HEK293 (cell line): ENCODE measurements at regions not wholly inside any gene's neighbourhood (a gene's known extent, or its start where the extent isn't known, plus 50 kb on each side); places are given as distances from the start of the nearest gene placed in this dataset.

Experiments used
- CTCF ChIA-PET: fragments of 350-600 bp; formaldehyde crosslinking; extraction: SDS; loops from one replicate; lab custom pipeline; 2021; ENCODE audit warnings: antibody characterized with exemption; lab: Yijun Ruan, JAX
- POLR2A ChIA-PET: fragments of 300-600 bp; formaldehyde crosslinking; extraction: SDS; loops from one replicate; lab custom pipeline; 2020; ENCODE audit warnings: antibody characterized with exemption, inconsistent platforms; lab: Yijun Ruan, JAX
- H3K27ac ChIP-seq: fragments of 200-500 bp; sonication (Bioruptor generic); 2 replicates; pipeline ENCODE4 v1.5.1; 2014; ENCODE audit warnings: low read depth, low read length, control low read depth, inconsistent platforms; ENCODE audit errors: extremely low read depth
- H3K36me3 ChIP-seq, 2 experiments: fragments of 200-500 bp in 1 of 2; sonication (Bioruptor generic) in 1 of 2; 1 replicate in 1 of 2; 2 replicates in 1 of 2; pipeline ENCODE4 v1.5.1; 2014 to 2017; ENCODE audit warnings: inconsistent platforms in 2 of 2, low read length in 2 of 2; ENCODE audit not compliant: control insufficient read depth in 2 of 2, insufficient read depth in 1 of 2
- H3K4me1 ChIP-seq: fragments of 200-500 bp; sonication (Bioruptor generic); 2 replicates; pipeline ENCODE4 v1.5.1; 2014; ENCODE audit warnings: mild to moderate bottlenecking, low read length, inconsistent platforms; ENCODE audit not compliant: control insufficient read depth, insufficient read depth
- H3K4me3 ChIP-seq: 2 replicates; pipeline ENCODE4 v1.5.1; 2011; ENCODE audit warnings: low read depth, mild to moderate bottlenecking, control low read depth, low read length, moderate library complexity
- H3K9me3 ChIP-seq: fragments of 200-500 bp; sonication (Bioruptor generic); 2 replicates; pipeline ENCODE4 v1.5.1; 2014; ENCODE audit warnings: low read depth, low read length, inconsistent platforms; ENCODE audit not compliant: control insufficient read depth, insufficient read depth
- SETDB1 ChIP-seq: IDR thresholded peaks from one replicate; pipeline ENCODE4 v1.6.1; 2017; ENCODE audit warnings: mild to moderate bottlenecking, low read length, moderate library complexity, mixed read lengths; ENCODE audit not compliant: insufficient read length
- ZBTB48 ChIP-seq: fragments of 450-650 bp; formaldehyde crosslinking; IDR thresholded peaks from 2 replicates; pipeline ENCODE4 v1.5.1; 2016; ENCODE audit warnings: missing biosample characterization, missing genetic modification characterization
- ZEB2 ChIP-seq: fragments of 450-650 bp; formaldehyde crosslinking; IDR thresholded peaks from 2 replicates; pipeline ENCODE4 v1.5.1; 2016; ENCODE audit warnings: missing biosample characterization, missing genetic modification characterization
- ZFP69B ChIP-seq: fragments of 450-650 bp; formaldehyde crosslinking; IDR thresholded peaks from 2 replicates; pipeline ENCODE4 v1.5.1; 2016; ENCODE audit warnings: missing biosample characterization, missing genetic modification characterization
- ZNF114 ChIP-seq: fragments of 450-650 bp; formaldehyde crosslinking; IDR thresholded peaks from 2 replicates; pipeline ENCODE4 v1.5.0; 2017; ENCODE audit warnings: missing biosample characterization, missing genetic modification characterization
- ZNF324 ChIP-seq: fragments of 450-650 bp; formaldehyde crosslinking; IDR thresholded peaks from 2 replicates; pipeline ENCODE4 v1.5.1; 2016; ENCODE audit warnings: missing biosample characterization, missing genetic modification characterization
- ZNF544 ChIP-seq: fragments of 450-650 bp; formaldehyde crosslinking; IDR thresholded peaks from 2 replicates; pipeline ENCODE4 v1.5.0; 2017; ENCODE audit warnings: missing biosample characterization, missing genetic modification characterization
- ZNF555 ChIP-seq: fragments of 450-650 bp; formaldehyde crosslinking; conservative IDR thresholded peaks from 2 replicates; pipeline ENCODE4 v1.5.1; 2017; ENCODE audit warnings: missing biosample characterization, mild to moderate bottlenecking, missing genetic modification characterization, inconsistent platforms
- ZNF626 ChIP-seq: fragments of 450-650 bp; sonication (Bioruptor Pico); formaldehyde crosslinking; IDR thresholded peaks from 2 replicates; pipeline ENCODE4 v1.5.1; 2018; ENCODE audit warnings: missing biosample characterization, missing genetic modification characterization, inconsistent platforms
- ZNF664 ChIP-seq: fragments of 450-650 bp; formaldehyde crosslinking; IDR thresholded peaks from 2 replicates; pipeline ENCODE4 v1.5.1; 2016; ENCODE audit warnings: missing biosample characterization, missing genetic modification characterization
- ZNF670 ChIP-seq: fragments of 450-650 bp; formaldehyde crosslinking; IDR thresholded peaks from 2 replicates; pipeline ENCODE4 v1.5.1; 2016; ENCODE audit warnings: missing biosample characterization, missing genetic modification characterization, low read depth
- ZNF76 ChIP-seq: fragments of 450-650 bp; formaldehyde crosslinking; IDR thresholded peaks from 2 replicates; pipeline ENCODE4; 2016; ENCODE audit warnings: low read depth, missing biosample characterization, missing genetic modification characterization, borderline replicate concordance
- ZNF768 ChIP-seq: fragments of 450-650 bp; formaldehyde crosslinking; IDR thresholded peaks from 2 replicates; pipeline ENCODE4 v1.5.1; 2018; ENCODE audit warnings: missing biosample characterization, mild to moderate bottlenecking, missing genetic modification characterization
- TF ChIP-seq, protein P1 (sequence below): fragments of 450-650 bp; formaldehyde crosslinking; IDR thresholded peaks from 2 replicates; pipeline ENCODE4 v1.5.1; 2016; ENCODE audit warnings: missing biosample characterization, missing genetic modification characterization
- TF ChIP-seq, protein P2 (sequence below): fragments of 450-650 bp; formaldehyde crosslinking; IDR thresholded peaks from 2 replicates; pipeline ENCODE4 v1.5.1; 2016; ENCODE audit warnings: missing biosample characterization, missing genetic modification characterization
- TF ChIP-seq, protein P3 (sequence below): fragments of 450-650 bp; formaldehyde crosslinking; IDR thresholded peaks from 2 replicates; pipeline ENCODE4 v1.5.1; 2016; ENCODE audit warnings: missing biosample characterization, missing genetic modification characterization, low read depth

DNA sequence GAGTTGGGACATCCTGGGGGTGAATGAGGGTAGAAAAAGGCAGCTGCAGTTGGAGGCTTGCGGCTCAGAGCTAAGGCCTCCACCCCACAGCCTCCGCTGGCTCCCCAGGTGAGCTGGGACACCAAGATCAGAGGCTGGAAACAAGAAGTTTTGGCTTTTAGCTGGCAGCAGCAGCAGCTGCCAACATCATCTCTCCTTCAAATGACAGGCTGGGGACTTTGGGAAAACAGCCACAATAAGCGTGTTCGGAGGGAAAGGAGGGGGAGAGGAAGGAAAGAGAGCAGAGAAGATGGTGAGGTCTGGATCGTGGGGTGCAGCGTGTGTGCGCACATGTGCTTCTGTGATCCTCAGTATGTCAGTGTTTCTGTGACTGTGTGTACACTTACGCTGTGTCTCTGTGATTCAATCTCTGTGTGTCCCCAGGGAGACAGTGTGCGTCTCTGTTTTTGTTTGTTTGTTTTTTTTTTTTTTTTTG, 62.0 kb upstream of the RASD2 start:
- ChIA-PET CTCF (interaction anchor here (0.9 to 1.8 kb wide), 3 partner anchors 9 to 105 kb away, joined by 3 to 9 read pairs (median 4); no protein-coding TSS in a partner anchor), POLR2A (interaction anchor here (0.7 to 1.3 kb wide), 2 partner anchors 15 to 110 kb away, joined by 3 to 4 read pairs; no protein-coding TSS in a partner anchor)
- Histone ChIP-seq H3K27ac (no peak overlapping the region), H3K4me1 (peaks cover 16% of the 10 kb centered on the region), H3K4me3 (no peak overlapping the region), H3K36me3 (no peaks in the 10 kb centered on the region), H3K9me3 (no peaks in the 10 kb centered on the region)
- TF ChIP-seq ZNF670, result no peak
- TF ChIP-seq, protein P1, sequence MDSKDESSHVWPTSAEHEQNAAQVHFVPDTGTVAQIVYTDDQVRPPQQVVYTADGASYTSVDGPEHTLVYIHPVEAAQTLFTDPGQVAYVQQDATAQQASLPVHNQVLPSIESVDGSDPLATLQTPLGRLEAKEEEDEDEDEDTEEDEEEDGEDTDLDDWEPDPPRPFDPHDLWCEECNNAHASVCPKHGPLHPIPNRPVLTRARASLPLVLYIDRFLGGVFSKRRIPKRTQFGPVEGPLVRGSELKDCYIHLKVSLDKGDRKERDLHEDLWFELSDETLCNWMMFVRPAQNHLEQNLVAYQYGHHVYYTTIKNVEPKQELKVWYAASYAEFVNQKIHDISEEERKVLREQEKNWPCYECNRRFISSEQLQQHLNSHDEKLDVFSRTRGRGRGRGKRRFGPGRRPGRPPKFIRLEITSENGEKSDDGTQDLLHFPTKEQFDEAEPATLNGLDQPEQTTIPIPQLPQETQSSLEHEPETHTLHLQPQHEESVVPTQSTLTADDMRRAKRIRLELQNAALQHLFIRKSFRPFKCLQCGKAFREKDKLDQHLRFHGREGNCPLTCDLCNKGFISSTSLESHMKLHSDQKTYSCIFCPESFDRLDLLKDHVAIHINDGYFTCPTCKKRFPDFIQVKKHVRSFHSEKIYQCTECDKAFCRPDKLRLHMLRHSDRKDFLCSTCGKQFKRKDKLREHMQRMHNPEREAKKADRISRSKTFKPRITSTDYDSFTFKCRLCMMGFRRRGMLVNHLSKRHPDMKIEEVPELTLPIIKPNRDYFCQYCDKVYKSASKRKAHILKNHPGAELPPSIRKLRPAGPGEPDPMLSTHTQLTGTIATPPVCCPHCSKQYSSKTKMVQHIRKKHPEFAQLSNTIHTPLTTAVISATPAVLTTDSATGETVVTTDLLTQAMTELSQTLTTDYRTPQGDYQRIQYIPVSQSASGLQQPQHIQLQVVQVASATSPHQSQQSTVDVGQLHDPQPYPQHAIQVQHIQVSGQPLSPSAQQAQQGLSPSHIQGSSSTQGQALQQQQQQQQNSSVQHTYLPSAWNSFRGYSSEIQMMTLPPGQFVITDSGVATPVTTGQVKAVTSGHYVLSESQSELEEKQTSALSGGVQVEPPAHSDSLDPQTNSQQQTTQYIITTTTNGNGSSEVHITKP (tag by site-specific recombination), result 0 out of 2 replicates have a peak, but pooled peaks have one; percentile 13
- peak; percentile 81 for TF ChIP-seq ZNF768 (tag by site-specific recombination)

- ChIA-PET POLR2A (interaction anchor here (0.6 to 0.7 kb wide), 2 partner anchors 8 to 15 kb away, joined by 4 read pairs; no protein-coding TSS in a partner anchor), CTCF (interaction anchor here (0.6 kb wide), 2 partner anchors 771 to 1790 kb away, joined by 3 read pairs; no protein-coding TSS in a partner anchor)
- no peak overlapping the region for H3K27ac ChIP-seq
- TF ChIP-seq ZNF76 (tag by site-specific recombination) (no peak), ZNF324 (tag by site-specific recombination) (no peak), ZNF114 (tag by site-specific recombination) (no peak)
- no peaks in the 10 kb centered on the region for H3K9me3 ChIP-seq
- no peaks in the 10 kb centered on the region for H3K36me3 ChIP-seq
- peaks cover 16% of the 10 kb centered on the region for H3K4me1 ChIP-seq
- no peak overlapping the region for H3K4me3 ChIP-seq
Observed at GRCh38 chr22:35479359-35479758, 61.3 kb upstream of the RASD2 start.

- ChIA-PET CTCF (interaction anchor here (0.6 to 1.2 kb wide), 4 partner anchors 33 to 1789 kb away, joined by 3 read pairs; no protein-coding TSS in a partner anchor), POLR2A (interaction anchor here (0.6 kb wide), 1 partner anchor 9 kb away, joined by 4 read pairs; no protein-coding TSS in a partner anchor)
- H3K4me3 ChIP-seq, result no peak overlapping the region
- 0 out of 2 replicates have a peak, but pooled peaks have one; percentile 19 for TF ChIP-seq ZBTB48 (tag by site-specific recombination)
- TF ChIP-seq, protein P2, sequence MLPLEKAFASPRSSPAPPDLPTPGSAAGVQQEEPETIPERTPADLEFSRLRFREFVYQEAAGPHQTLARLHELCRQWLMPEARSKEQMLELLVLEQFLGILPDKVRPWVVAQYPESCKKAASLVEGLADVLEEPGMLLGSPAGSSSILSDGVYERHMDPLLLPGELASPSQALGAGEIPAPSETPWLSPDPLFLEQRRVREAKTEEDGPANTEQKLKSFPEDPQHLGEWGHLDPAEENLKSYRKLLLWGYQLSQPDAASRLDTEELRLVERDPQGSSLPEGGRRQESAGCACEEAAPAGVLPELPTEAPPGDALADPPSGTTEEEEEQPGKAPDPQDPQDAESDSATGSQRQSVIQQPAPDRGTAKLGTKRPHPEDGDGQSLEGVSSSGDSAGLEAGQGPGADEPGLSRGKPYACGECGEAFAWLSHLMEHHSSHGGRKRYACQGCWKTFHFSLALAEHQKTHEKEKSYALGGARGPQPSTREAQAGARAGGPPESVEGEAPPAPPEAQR (tag by site-specific recombination), result no peak
- no peaks in the 10 kb centered on the region for H3K36me3 ChIP-seq
- H3K4me1 ChIP-seq, result peaks cover 16% of the 10 kb centered on the region
- H3K27ac ChIP-seq, result no peak overlapping the region
- H3K9me3 ChIP-seq, result no peaks in the 10 kb centered on the region
Observed at GRCh38 chr22:35479985-35480550, 60.6 kb upstream of the RASD2 start.

DNA sequence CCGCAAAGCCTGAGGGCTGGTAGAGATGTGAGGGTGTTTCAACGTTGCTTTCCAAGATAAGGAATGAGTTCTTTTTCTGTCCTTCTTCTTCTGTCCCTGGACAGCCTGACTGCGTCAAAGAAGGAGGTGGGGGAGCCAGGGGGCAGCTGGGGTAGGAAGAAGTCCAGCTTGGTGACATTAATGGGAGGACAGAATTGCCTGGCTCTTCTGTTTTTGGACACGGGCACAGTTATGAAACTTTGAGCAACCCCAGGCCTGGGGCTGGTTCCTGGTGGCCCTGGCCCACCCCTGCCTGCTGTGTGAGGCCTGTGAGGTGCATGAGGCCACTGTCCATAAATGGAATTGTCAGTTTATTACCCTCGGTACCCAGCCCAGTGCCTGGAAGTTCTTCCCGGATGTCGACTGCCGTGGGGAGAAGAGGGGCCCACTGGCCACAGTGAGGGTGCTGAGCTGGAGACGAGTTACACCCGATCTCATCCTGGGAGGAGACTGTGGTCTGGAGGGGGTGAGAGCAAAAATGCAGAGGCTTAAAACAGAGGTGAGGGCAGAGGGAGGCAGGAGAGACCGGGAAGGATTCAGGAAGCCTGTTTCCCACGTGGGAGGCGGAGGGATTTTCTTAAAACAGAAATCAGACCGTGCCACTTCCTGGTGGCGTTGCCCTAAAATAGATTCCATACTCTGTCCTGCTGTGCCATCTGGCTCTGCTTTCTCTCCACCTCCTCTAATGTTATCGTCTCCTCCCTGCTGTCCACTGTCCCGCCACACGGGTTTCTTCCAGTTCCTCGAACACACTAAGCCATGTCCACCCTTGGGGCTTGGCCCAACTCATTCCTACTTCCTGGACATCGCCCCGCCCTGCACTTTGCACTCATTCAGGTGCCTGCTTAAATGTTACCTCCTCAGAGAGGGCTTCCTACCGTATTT, 59.7 kb upstream of the RASD2 start:
- Histone ChIP-seq H3K9me3 (no peaks in the 10 kb centered on the region), H3K36me3 (no peaks in the 10 kb centered on the region), H3K4me3 (no peak overlapping the region), H3K4me1 (peaks cover 16% of the 10 kb centered on the region), H3K27ac (no peak overlapping the region)
- CTCF ChIA-PET, result interaction anchor here (0.6 to 1.2 kb wide), 4 partner anchors 32 to 101 kb away, joined by 3 read pairs; no protein-coding TSS in a partner anchor
- POLR2A ChIA-PET, result no interaction called here
- no peak for TF ChIP-seq ZEB2
- TF ChIP-seq, protein P3, sequence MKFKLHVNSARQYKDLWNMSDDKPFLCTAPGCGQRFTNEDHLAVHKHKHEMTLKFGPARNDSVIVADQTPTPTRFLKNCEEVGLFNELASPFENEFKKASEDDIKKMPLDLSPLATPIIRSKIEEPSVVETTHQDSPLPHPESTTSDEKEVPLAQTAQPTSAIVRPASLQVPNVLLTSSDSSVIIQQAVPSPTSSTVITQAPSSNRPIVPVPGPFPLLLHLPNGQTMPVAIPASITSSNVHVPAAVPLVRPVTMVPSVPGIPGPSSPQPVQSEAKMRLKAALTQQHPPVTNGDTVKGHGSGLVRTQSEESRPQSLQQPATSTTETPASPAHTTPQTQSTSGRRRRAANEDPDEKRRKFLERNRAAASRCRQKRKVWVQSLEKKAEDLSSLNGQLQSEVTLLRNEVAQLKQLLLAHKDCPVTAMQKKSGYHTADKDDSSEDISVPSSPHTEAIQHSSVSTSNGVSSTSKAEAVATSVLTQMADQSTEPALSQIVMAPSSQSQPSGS (tag by site-specific recombination), result no peak
- TF ChIP-seq ZNF555 (tag by site-specific recombination), result no peak
- no peak for TF ChIP-seq ZNF664 (tag by site-specific recombination)
- peak; percentile 67 for TF ChIP-seq ZFP69B (tag by site-specific recombination)
- TF ChIP-seq ZBTB48 (tag by site-specific recombination), result no peak
- TF ChIP-seq ZNF626 (tag by site-specific recombination), result no peak
- no peak for TF ChIP-seq ZNF544
- no peak for TF ChIP-seq SETDB1
